Thoracic aorta (tissue), 2 donors: ENCODE measurements at regions not wholly inside any gene's neighbourhood (a gene's known extent, or its start where the extent isn't known, plus 50 kb on each side); places are given as distances from the start of the nearest gene placed in this dataset.

Experiments
- ATAC-seq: fragments of 150-250 bp; one replicate; pipeline ENCODE4 v1.8.0; 2017; ENCODE audit warnings: low read depth; ENCODE audit not compliant: insufficient number of reproducible peaks, low FRiP score
- DNase-seq: peaks from one replicate; pipeline ENCODE4 v3.0.0-alpha.2; 2020; ENCODE audit warnings: low spot score
- H3K27ac ChIP-seq, 2 donors: fragments of 200-600 bp; sonication (generic); 1 replicate in 1 of 2; 2 replicates in 1 of 2; pipeline ENCODE4 v1.5.1; 2016; ENCODE audit warnings: mild to moderate bottlenecking in 2 of 2, moderate library complexity in 2 of 2
- H3K27me3 ChIP-seq: fragments of 200-600 bp; sonication (generic); replicated peaks from 2 replicates; pipeline ENCODE4 v1.6.0; 2016; ENCODE audit warnings: mild to moderate bottlenecking; ENCODE audit not compliant: insufficient read depth
- H3K36me3 ChIP-seq: fragments of 200-600 bp; sonication (generic); one replicate; pipeline ENCODE4 v1.5.1; 2016
- H3K4me1 ChIP-seq, 2 donors: fragments of 200-600 bp; sonication (generic); 1 replicate in 1 of 2; 2 replicates in 1 of 2; pipeline versions ENCODE4 v1.5.1 to v1.6.0; 2016; ENCODE audit warnings: low read depth in 2 of 2, mild to moderate bottlenecking in 1 of 2; ENCODE audit not compliant: control insufficient read depth in 1 of 2
- H3K4me3 ChIP-seq: fragments of 200-600 bp; sonication (generic); 2 replicates; pipeline ENCODE4 v1.5.1; 2016; ENCODE audit warnings: mild to moderate bottlenecking
- H3K9me3 ChIP-seq: fragments of 200-600 bp; sonication (generic); 2 replicates; pipeline ENCODE4 v1.5.1; 2016
- CTCF ChIP-seq: fragments of 200-600 bp; sonication (generic); IDR thresholded peaks from one replicate; pipeline ENCODE4 v1.5.1; 2019; ENCODE audit warnings: antibody characterized with exemption

- no peak for TF ChIP-seq CTCF
- Histone ChIP-seq H3K4me3 (no peak overlapping the region), H3K36me3 (no peaks in the 10 kb centered on the region)
These were observed 642.5 kb upstream of the GALNTL6 start for GRCh38 chr4:171170671-171171070.

GRCh38 chr4:171169396-171169795 lies 643.8 kb upstream of the GALNTL6 start:
- Histone ChIP-seq H3K27ac (no peak overlapping the region), H3K4me1 (no peaks in the 10 kb centered on the region), H3K4me3 (no peak overlapping the region), H3K36me3 (no peaks in the 10 kb centered on the region), H3K9me3 (peaks cover 6% of the 10 kb centered on the region), H3K27me3 (no peaks in the 10 kb centered on the region)
- no peak for TF ChIP-seq CTCF
- DNase-seq (no peak), ATAC-seq (no peak)

More at GRCh38 chr4:171170671-171171070, 642.5 kb upstream of the GALNTL6 start:
- no peak for ATAC-seq
- H3K27ac ChIP-seq, result no peak overlapping the region
- H3K9me3 ChIP-seq, result peaks cover 6% of the 10 kb centered on the region
- DNase-seq, result no peak
- no peaks in the 10 kb centered on the region for H3K27me3 ChIP-seq
- no peaks in the 10 kb centered on the region for H3K4me1 ChIP-seq

GRCh38 chr4:171162478-171162877 lies 650.7 kb upstream of the GALNTL6 start:
- H3K27me3 ChIP-seq, result no peaks in the 10 kb centered on the region
- no peak for DNase-seq
- H3K4me3 ChIP-seq, result no peak overlapping the region
- H3K9me3 ChIP-seq, result no peaks in the 10 kb centered on the region
- no peaks in the 10 kb centered on the region for H3K36me3 ChIP-seq
- no peak for TF ChIP-seq CTCF
- H3K4me1 ChIP-seq, result no peaks in the 10 kb centered on the region
- ATAC-seq, result no peak
- H3K27ac ChIP-seq, result no peak overlapping the region

- Histone ChIP-seq H3K27ac (no peak overlapping the region), H3K36me3 (no peaks in the 10 kb centered on the region), H3K27me3 (no peaks in the 10 kb centered on the region), H3K4me1 (no peaks in the 10 kb centered on the region), H3K9me3 (no peaks in the 10 kb centered on the region), H3K4me3 (no peak overlapping the region)
- ATAC-seq, result no peak
- DNase-seq, result no peak
- TF ChIP-seq CTCF, result no peak
These were observed 655.6 kb upstream of the GALNTL6 start for GRCh38 chr4:171157462-171158082.

GRCh38 chr4:171142639-171143038 lies 670.6 kb upstream of the GALNTL6 start:
- H3K27ac ChIP-seq, result peak overlapping the region; percentile 16 to 31
- DNase-seq, result no peak
- peaks cover 5 to 14% of the 10 kb centered on the region in 2 donors for H3K4me1 ChIP-seq
- TF ChIP-seq CTCF, result no peak
- ATAC-seq, result no peak
- H3K36me3 ChIP-seq, result no peaks in the 10 kb centered on the region
- H3K4me3 ChIP-seq, result no peak overlapping the region
- no peaks in the 10 kb centered on the region for H3K9me3 ChIP-seq
- H3K27me3 ChIP-seq, result no peaks in the 10 kb centered on the region
